ENCODE measurements at regions not wholly inside any gene's neighbourhood (a gene's known extent, or its start where the extent isn't known, plus 50 kb on each side); places are given as distances from the start of the nearest gene placed in this dataset.

DNA sequence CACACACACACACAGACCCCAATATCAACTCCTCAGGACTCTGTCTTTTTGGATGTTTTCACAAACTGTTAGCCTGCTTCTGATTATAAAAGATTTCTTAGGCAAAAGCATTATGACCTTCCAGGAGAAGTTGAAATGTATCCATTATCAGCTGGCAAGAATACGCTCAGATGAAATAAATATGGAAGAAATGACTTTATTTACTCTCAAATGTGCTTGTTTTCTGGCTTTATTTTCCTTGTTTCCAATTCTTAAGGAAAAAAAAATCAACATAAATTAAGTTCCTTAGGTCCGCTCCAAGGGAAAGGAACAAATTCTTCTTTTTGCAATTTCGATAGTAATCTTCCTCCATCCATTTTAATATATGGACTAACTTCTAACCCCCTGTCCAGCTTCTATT, 175.6 kb upstream of the HCCS start:
- no peak for TF ChIP-seq CTCF (IDR thresholded peaks at IDR 0.05; ENCODE audit: low read depth, low read length, poor library complexity, severe bottlenecking)
- no peak for TF ChIP-seq EZH2phosphoT487 (IDR thresholded peaks at IDR 0.05; ENCODE audit: borderline replicate concordance, low read length)

Measured in DOHH2 (cell line).